OCI-LY1 (cell line): ENCODE measurements at regions not wholly inside any gene's neighbourhood (a gene's known extent, or its start where the extent isn't known, plus 50 kb on each side); places are given as distances from the start of the nearest gene placed in this dataset.
"Not testable (repeated sequence)": the region's sequence is repeated elsewhere in the genome, so short reads cannot be mapped to it uniquely, and the experiment has no call there.

Source experiments
- CTCF ChIP-seq: fragments of 200-600 bp; sonication (generic), shearing (Covaris generic); IDR thresholded peaks from 2 replicates; pipeline ENCODE4 v1.5.1; 2017; ENCODE audit warnings: mild to moderate bottlenecking, antibody characterized with exemption, low read length, moderate library complexity, mixed read lengths
- EZH2 ChIP-seq: fragments of 200-600 bp; sonication (generic), shearing (Covaris generic); IDR thresholded peaks from 2 replicates; pipeline ENCODE4 v1.8.0; 2017; ENCODE audit warnings: borderline replicate concordance, mixed run types, mild to moderate bottlenecking, antibody characterized with exemption, low read length, moderate library complexity, mixed read lengths

GRCh38 chr1:30549872-30550271 is 173.5 kb downstream of the MATN1 start:
- not testable (repeated sequence) for TF ChIP-seq CTCF, EZH2
